IPS DF 19.7 (cell line): ENCODE measurements at regions not wholly inside any gene's neighbourhood (a gene's known extent, or its start where the extent isn't known, plus 50 kb on each side); places are given as distances from the start of the nearest gene placed in this dataset.

Source experiments
- DNase-seq: peaks from one replicate; pipeline ENCODE4 v3.0.0-alpha.2; 2013; ENCODE audit warnings: low read depth, low spot score

- DNase-seq: no peak
Observed at GRCh38 chr18:65548316-65548715, 202.5 kb upstream of the CDH7 start.

DNA sequence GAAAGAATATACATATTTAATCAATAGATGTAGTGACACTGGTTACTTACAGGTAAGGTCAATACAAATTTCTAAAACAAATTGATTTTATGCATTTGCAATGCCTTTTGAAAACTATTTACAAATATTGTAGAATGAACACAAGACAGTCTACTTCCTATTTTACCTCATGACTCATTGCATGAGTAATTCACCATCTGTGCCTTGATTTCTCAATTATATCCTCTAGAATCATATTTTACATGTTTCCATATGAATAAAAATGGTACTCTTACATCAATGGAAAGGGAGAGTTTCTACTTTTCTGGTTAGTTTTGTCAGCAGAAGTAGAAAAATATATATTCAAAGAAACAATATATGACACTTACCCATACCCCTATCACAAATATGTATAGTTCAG lies 203.8 kb upstream of the CDH7 start:
- no peak for DNase-seq

DNA sequence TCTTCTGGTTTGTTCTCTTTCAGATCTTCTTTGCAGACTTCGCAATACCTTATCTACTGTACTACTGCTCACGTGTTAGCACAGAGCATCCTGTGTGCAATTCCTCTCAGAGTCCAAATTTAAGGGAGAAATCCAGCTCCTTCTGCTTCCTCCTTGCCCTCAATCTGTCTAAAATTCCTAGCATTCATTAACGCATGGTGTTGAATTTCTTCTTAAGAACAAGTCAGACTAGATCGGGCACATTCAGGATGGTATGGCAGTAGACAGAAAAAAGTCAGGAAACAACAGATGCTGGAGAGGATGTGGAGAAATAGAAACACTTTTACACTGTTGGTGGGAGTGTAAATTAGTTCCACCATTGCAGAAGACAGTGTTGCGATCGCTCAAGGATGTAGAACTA lies 206.1 kb upstream of the CDH7 start:
- DNase-seq: no peak

DNA sequence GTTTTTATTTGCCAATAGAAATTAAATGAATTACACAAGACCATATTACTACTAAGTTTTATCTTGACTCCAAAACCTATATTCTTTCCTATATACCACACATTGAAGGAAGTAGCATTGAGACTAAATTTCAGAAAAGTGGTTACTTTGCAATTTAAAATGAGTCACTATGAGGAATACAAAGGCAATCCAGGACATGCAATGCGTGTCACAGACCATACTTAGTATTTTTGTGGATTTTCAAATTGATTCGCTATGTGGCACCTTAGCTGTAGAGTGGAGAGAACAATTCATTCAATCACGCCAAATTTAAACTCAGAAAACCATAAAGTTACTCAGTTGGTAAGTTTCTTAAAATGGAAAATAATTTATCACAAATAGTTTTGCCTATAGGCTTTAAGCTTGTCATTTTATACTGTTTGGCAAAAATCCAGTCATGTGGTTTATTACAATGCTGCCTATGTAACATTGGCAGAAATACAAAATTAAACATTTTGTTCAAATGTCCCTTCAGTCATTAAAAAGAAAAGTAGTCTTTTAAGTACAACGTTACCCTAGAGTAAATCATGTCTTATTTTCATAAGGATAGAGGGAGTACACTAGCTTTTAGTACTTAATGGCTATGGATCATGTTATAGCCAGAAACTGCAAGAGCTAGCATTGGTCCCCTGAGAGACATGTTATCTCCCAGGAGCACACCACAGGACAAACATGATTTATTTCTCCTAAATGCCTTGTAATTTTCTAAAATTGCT lies 222.8 kb upstream of the CDH7 start:
- no peak for DNase-seq

GRCh38 chr18:65526099-65526498 lies 224.7 kb upstream of the CDH7 start:
- DNase-seq: no peak

- DNase-seq: peak; percentile 30
Observed at GRCh38 chr18:65523461-65523860, 227.4 kb upstream of the CDH7 start.

DNA sequence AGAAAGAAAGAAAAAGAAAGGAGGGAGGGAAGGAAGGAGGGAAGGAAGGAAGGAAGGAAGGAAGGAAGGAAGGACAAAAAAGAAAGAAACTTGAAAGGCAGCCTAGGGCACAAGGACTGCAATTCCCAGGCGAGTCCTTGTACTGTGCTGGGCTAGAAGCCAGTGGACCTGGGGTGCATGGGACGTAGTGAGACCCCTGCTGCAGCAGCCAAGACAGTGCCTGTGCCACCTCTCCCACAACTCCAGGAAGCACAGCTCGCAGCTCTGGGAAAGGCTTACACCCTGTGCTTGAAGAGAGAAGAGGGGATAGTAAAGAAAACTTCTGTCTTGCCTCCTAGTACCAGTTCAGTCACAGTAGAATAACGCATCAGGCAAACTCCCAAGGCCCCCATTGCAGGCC lies 227.9 kb upstream of the CDH7 start:
- no peak for DNase-seq

GRCh38 chr18:65516209-65516608 lies 234.6 kb upstream of the CDH7 start:
- DNase-seq: no peak

- DNase-seq: no peak
Observed at GRCh38 chr18:65498605-65499004, 252.2 kb upstream of the CDH7 start.

GRCh38 chr18:65487569-65487968 lies 263.2 kb upstream of the CDH7 start:
- no peak for DNase-seq

DNA sequence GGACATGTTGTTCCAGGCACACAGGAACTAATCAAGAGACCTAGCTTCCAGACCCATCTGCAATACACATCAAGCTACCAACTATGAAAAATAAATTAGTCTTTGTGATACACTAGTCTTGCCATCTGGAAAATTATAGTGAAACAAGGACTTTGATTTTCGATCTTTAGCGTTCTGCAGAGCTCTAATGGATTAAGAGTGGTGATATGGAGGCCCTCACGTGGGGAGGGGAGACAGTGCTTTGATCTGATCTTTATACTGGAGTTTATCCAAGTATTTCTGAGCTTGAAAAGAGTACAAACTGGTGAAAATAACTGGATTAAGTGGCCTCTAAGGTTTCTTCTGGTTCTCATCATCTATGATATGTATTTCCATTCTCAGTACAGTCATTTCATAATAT lies 273.4 kb upstream of the CDH7 start:
- no peak for DNase-seq

- DNase-seq: no peak
Observed at GRCh38 chr18:65468881-65469280, 281.9 kb upstream of the CDH7 start.

DNA sequence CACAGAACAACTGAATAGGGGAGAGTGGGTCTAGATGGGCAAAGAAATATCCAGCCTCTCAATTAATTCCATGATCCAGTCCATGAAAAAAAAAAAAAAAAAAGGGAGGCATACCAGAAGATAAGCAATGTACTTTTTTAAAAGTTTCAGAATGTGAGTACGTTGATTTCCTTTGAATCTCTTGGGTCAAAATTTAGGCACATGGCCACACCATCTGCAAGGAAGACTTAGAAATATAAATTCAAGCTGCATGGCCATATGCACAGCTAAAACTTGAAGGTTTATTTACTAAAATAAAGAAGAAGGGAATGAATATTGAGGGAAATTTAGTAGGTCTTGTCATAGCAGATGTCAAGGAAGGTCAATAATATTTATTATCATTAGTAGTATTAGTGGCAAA lies 286.5 kb upstream of the CDH7 start:
- DNase-seq: no peak

DNA sequence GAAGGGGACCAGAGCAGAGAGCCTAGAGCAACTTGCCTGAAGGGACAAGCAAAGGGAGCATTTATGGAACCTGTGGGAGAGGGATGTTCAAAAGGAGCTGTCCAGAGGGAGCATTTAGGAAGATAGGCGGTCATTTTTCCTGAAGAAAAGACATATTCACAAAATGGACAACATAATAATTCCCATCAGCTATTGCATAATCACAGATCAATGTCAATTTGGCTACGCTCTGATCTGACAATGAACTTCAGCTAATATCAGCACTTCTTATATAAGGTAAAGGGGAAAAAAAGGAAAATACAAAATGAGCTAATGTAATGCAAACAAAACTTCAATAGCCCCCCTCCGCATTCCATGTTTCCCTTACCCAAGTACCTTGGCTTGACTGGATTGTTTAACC lies 291.1 kb upstream of the CDH7 start:
- DNase-seq: no peak

GRCh38 chr18:65458871-65459270 lies 291.9 kb upstream of the CDH7 start:
- DNase-seq: no peak

DNA sequence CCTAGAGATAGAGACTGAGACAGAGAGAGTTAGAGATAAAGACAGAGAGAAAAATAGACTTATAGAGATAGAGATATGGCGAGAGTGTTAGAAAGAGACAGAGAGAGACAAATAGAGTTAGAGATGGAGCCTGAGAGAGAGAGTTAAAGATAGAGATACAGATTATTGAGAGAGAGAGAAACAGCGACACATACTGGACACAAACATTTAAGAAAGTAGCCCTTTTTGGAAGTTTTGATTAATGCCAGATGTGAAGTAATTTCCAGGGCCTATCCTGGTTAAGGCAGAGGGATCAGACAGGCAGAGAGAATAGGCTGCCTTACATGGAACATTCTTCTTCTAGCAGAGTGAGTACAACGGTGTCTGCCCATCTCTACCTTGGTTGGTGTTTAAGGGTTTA lies 311.6 kb upstream of the CDH7 start:
- no peak for DNase-seq

DNA sequence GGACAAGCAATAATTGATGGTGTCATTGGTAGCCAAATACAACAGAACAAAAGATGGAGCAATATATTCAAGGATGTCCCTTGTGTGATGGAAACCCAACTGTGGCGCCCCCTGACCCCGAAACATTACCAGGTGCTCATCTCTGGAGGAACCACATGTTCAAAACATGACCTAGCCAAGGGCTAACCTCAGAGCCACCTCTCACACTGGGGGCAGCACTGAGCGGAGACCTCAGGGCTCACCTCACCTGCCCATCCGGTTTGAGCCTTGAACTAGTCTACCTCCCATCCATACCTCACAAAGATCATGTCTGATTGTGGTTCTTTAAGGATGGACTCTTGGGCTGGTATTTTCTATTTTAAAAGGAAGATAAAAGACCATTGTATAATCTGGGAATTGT lies 314.4 kb upstream of the CDH7 start:
- DNase-seq: no peak

DNA sequence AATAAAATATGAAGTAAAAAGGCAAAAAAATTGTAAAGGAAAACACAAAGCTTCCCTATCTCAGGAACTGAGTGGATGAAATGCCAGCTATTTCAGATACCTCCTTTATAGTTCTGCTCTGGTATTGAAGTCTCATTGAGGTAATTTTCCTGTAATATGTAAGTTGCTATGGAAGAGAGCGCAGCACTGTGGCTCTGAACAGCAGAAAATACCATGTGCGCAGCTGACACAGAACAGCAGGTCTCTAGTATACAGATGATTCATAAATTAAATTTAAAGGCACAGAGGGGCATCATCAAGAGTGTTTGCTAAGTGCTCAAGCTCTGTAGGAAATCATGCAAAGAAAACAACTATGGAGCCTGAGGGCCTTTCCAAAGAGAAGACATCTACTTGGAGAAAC lies 315.3 kb upstream of the CDH7 start:
- DNase-seq: no peak

GRCh38 chr18:65429601-65430000 lies 321.2 kb upstream of the CDH7 start:
- no peak for DNase-seq

DNA sequence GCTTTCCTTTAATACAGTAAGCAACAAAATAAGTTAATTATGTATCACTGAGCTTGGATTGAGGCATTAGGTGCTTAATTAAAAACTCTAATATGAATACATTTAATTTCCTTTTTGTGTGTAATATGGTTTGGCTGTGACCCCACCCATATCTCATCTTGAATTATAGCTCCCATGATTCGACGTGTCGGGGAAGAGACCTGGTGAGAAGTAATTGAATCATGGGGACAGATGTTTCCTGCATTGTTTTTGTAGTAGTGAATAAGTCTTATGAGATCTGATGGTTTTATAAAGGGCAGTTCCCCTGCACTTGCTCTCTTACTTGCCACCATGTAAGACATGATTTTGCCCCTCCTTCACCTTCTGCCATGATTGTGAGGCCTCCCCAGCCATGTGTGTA lies 325.4 kb upstream of the CDH7 start:
- no peak for DNase-seq

GRCh38 chr18:65423776-65424175 lies 327.0 kb upstream of the CDH7 start:
- DNase-seq: no peak

- DNase-seq: no peak
Observed at GRCh38 chr18:65422544-65423136, 328.2 kb upstream of the CDH7 start.

DNA sequence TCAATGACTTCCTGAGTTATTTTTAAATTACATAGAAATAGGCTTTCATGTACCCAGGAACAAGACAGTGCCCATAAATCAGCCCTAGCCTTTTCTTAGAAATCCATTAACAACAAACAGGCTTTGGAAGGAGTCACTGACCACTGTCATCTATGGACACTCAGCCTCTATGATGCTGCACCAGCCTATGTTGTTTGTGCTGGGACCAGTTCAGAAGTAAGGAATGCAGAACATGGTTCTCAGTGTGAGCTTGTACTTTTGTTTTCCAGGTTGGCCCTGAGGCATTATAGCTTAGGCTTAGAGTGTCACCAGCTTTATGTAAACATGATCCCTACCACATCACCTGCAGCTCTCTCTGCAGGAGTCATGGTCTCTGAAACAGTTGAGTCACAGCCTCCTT lies 335.7 kb upstream of the CDH7 start:
- no peak for DNase-seq

DNA sequence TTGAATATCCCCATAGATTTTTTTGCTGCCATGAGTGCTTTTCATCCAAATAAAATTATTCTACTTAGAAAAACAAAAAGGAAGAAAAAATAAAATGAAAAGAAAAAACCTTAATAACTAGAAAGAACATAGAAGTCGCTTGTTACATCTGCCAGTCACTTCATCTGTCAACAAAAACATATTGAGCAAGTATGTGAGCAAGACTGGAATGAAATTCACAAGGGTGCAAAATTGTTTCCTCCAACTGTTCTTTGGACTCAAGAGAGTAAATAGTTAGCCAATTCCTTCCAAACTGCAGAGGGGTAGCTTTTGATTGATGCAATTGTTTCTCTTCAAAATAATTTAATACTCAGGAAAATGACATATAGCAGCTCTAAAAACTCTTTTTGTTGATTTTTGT lies 336.3 kb upstream of the CDH7 start:
- DNase-seq: no peak
